Endothelial cell of umbilical vein (primary cell): ENCODE measurements at regions not wholly inside any gene's neighbourhood (a gene's known extent, or its start where the extent isn't known, plus 50 kb on each side); places are given as distances from the start of the nearest gene placed in this dataset.

ENCODE experiments used
- BruUV-seq: library from RNA; stranded (reverse); fragments of 400-500 nt; replicated peaks from 2 replicates; lab custom pipeline; 2021; lab: Mats Ljungman, UMichigan
- CTCF ChIA-PET: fragments of 300-600, 350-600 bp; sonication (Branson Sonifier 250); formaldehyde crosslinking; loops from one replicate; lab custom pipeline; 2021; ENCODE audit warnings: antibody characterized with exemption, inconsistent platforms; lab: Charles Lee
- POLR2A ChIA-PET: fragments of 300-600, 350-600 bp; sonication (Branson Sonifier 250); formaldehyde crosslinking; loops from one replicate; lab custom pipeline; 2021; ENCODE audit warnings: antibody characterized with exemption, inconsistent platforms; lab: Charles Lee
- DNase-seq: peaks from one replicate; pipeline ENCODE4 v3.0.0-alpha.2; 2011; ENCODE audit warnings: low read depth, low spot score
- FAIRE-seq: peaks from 2 replicates; lab custom pipeline; 2011; peaks lifted over from hg19 to GRCh38; lab: Jason Lieb, UNC
- H2AFZ ChIP-seq: 2 replicates; pipeline ENCODE4 v1.6.0; 2012; ENCODE audit warnings: low read depth, low read length, control low read depth, inconsistent platforms
- H3K27ac ChIP-seq: 2 replicates; pipeline ENCODE4 v1.5.1; 2011; ENCODE audit warnings: low read depth, mild to moderate bottlenecking, control low read depth, low read length, moderate library complexity; ENCODE audit not compliant: insufficient read depth
- H3K27me3 ChIP-seq, 2 experiments: 2 replicates each; pipeline versions ENCODE4 v1.6.0 to v1.6.1; 2011; ENCODE audit warnings: low read length in 2 of 2, mixed read lengths in 1 of 2; ENCODE audit not compliant: control insufficient read depth in 2 of 2, insufficient read depth in 2 of 2
- H3K36me3 ChIP-seq, 2 experiments: 2 replicates in 1 of 2; 3 replicates in 1 of 2; pipeline ENCODE4 v1.5.1; 2011; ENCODE audit warnings: low read length in 2 of 2, mild to moderate bottlenecking in 1 of 2, moderate library complexity in 1 of 2; ENCODE audit not compliant: control insufficient read depth in 2 of 2, insufficient read depth in 2 of 2; ENCODE audit errors: extremely low read depth in 1 of 2
- H3K4me1 ChIP-seq: 3 replicates; pipeline ENCODE4 v1.5.1; 2011; ENCODE audit warnings: mild to moderate bottlenecking, low read length; ENCODE audit not compliant: control insufficient read depth, insufficient read depth; ENCODE audit errors: extremely low read depth
- H3K4me2 ChIP-seq: 2 replicates; pipeline ENCODE4 v1.6.1; 2011; ENCODE audit warnings: low read length, control low read depth, mixed read lengths; ENCODE audit not compliant: insufficient read depth
- H3K4me3 ChIP-seq, 3 experiments: fragments of 200-600 bp in 1 of 3; sonication (generic), shearing (Covaris generic) in 1 of 3; replicated peaks in 1 of 3; 2 replicates each; pipeline ENCODE4 v1.5.1; 2011 to 2016; ENCODE audit warnings: control low read depth in 3 of 3, low read length in 3 of 3, mild to moderate bottlenecking in 2 of 3, inconsistent platforms in 1 of 3, low read depth in 1 of 3, moderate library complexity in 1 of 3; ENCODE audit not compliant: insufficient read depth in 1 of 3
- H3K79me2 ChIP-seq: 2 replicates; pipeline ENCODE4 v1.6.0; 2012; ENCODE audit warnings: low read length, inconsistent platforms; ENCODE audit not compliant: control insufficient read depth, insufficient read depth
- H3K9ac ChIP-seq: replicated peaks from 2 replicates; pipeline ENCODE3; 2011; ENCODE audit warnings: low read length, control low read depth; ENCODE audit not compliant: insufficient read depth; ENCODE audit errors: extremely low read depth
- H3K9me1 ChIP-seq: replicated peaks from 3 replicates; pipeline ENCODE4 v1.6.0; 2011; ENCODE audit warnings: mild to moderate bottlenecking, low read length; ENCODE audit not compliant: control insufficient read depth, insufficient read depth; ENCODE audit errors: extremely low read depth
- H3K9me3 ChIP-seq: replicated peaks from 2 replicates; pipeline ENCODE4 v1.5.1; 2012; ENCODE audit warnings: low read length, inconsistent platforms; ENCODE audit not compliant: control insufficient read depth, insufficient read depth
- H4K20me1 ChIP-seq: replicated peaks from 2 replicates; pipeline ENCODE3; 2011; ENCODE audit warnings: mild to moderate bottlenecking, low read length; ENCODE audit not compliant: control insufficient read depth, insufficient read depth; ENCODE audit errors: extremely low read depth
- EZH2 ChIP-seq: IDR thresholded peaks from 2 replicates; pipeline ENCODE4 v1.6.1; 2012; ENCODE audit warnings: borderline replicate concordance, low read depth, mild to moderate bottlenecking, moderate library complexity, low read length, inconsistent platforms; ENCODE audit not compliant: severe bottlenecking
- FOS ChIP-seq: IDR thresholded peaks from 2 replicates; pipeline ENCODE4 v1.6.1; 2011; ENCODE audit warnings: mild to moderate bottlenecking, low read length, moderate library complexity, borderline replicate concordance; ENCODE audit not compliant: insufficient read depth
- GATA2 ChIP-seq: IDR thresholded peaks from 2 replicates; pipeline ENCODE4 v1.7.0; 2011; ENCODE audit warnings: low read depth, mild to moderate bottlenecking, moderate library complexity, mixed read lengths, low read length; ENCODE audit not compliant: insufficient read length, insufficient read depth
- JUN ChIP-seq: IDR thresholded peaks from 2 replicates; pipeline ENCODE4 v1.6.1; 2011; ENCODE audit warnings: borderline replicate concordance, low read depth; ENCODE audit not compliant: insufficient read length, insufficient read depth
- MYC ChIP-seq: IDR thresholded peaks from one replicate; pipeline ENCODE4 v1.6.1; 2011; ENCODE audit warnings: mild to moderate bottlenecking, low read depth, low read length
- POLR2A ChIP-seq: IDR thresholded peaks from 2 replicates; pipeline ENCODE4 v1.6.1; 2012; ENCODE audit warnings: low read depth, mild to moderate bottlenecking, control low read depth, low read length
- POLR2AphosphoS5 ChIP-seq: IDR thresholded peaks from 2 replicates; pipeline ENCODE4 v1.6.1; 2012; ENCODE audit warnings: low read depth, mild to moderate bottlenecking, control low read depth, low read length, moderate library complexity; ENCODE audit not compliant: insufficient read depth
- dilution Hi-C: fragments of 300-500 bp; cut with MboI; formaldehyde crosslinking; loops from one replicate; pipeline ENCODE4 v1.15.0; 2019; ENCODE audit warnings: low sequenced_read_pairs; ENCODE audit not compliant: extremely low pct_ligation_motif_present
- intact Hi-C: fragments of 100-400 bp; cut with micrococcal nuclease; formaldehyde crosslinking; loops from one replicate; pipeline ENCODE4 v1.10.0; 2022
- TF ChIP-seq, protein P1 (sequence below): IDR thresholded peaks from 2 replicates; pipeline ENCODE4 v1.6.1; 2011; ENCODE audit not compliant: insufficient read depth, insufficient read length
- TF ChIP-seq, protein P2 (sequence below), 2 donors: IDR thresholded peaks; 1 replicate in 1 of 2; 2 replicates in 1 of 2; pipeline ENCODE4 v1.5.1; 2011; ENCODE audit warnings: low read length in 2 of 2, mild to moderate bottlenecking in 2 of 2, moderate library complexity in 2 of 2, control low read depth in 1 of 2, inconsistent platforms in 1 of 2, low read depth in 1 of 2; ENCODE audit not compliant: insufficient read depth in 1 of 2; ENCODE audit errors: extremely low read depth in 1 of 2

DNA sequence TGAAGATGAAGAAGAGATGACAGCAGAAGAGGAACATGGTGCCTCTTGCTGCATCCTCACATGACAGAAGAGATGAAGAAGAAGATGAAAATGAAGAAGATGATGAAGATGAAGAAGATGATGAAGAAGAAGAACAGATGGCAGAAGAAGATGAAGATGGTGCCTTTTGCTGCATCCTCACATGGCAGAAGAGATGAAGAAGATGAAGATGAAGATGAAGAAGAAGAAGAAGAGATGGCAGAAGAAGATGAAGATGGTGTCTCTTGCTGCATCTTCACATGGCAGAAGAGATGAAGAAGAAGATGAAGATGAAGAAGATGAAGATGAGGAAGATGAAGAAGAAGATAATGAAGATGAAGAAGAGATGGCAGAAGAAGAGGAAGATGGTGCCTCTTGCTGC, 63.7 kb upstream of the HPF1 start:
- dilution Hi-C loops, result no loop called here
- no peaks in the 10 kb centered on the region for H3K79me2 ChIP-seq

DNA sequence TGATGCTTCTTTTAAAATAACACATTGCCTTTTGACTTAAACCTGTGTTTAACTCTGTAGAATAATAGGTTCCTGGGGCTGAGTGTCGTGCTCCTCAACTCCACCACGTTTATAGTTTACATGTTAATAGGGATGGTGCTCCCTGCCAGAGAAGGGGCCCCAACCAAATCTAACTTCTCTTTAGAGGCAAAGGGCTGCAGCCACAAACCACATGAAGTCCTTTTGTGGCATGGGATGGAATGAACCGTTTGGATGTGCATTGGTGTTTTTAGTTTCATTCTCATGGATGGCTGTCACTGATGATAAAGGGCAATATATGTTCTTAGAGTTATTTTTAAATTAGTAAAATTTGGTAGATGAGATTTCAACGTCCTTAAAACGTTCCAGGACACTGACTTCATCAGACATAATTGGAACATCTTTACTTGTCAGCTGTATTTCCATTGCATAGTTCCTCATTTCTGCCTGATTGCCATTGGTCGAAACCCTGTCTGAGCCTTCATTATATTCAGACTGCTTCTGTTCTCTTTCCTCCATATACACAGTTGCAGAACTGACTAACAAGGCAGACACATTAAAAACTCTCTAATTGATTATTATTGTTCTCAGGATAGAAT, 60.4 kb upstream of the HPF1 start:
- Histone ChIP-seq H3K27ac (no peak overlapping the region), H2AFZ (no peak overlapping the region), H3K4me3 (no peak overlapping the region), H3K4me2 (no peak overlapping the region), H3K79me2 (no peaks in the 10 kb centered on the region), H3K36me3 (no peaks in the 10 kb centered on the region), H3K9ac (no peak overlapping the region), H3K4me1 (no peaks in the 10 kb centered on the region), H3K27me3 (peaks cover 0 to 2% of the 10 kb centered on the region in 2 experiments), H3K9me1 (no peaks in the 10 kb centered on the region), H3K9me3 (no peaks in the 10 kb centered on the region), H4K20me1 (no peaks in the 10 kb centered on the region)
- DNase-seq (no peak), FAIRE-seq (no peak)
- TF ChIP-seq, protein P1, sequence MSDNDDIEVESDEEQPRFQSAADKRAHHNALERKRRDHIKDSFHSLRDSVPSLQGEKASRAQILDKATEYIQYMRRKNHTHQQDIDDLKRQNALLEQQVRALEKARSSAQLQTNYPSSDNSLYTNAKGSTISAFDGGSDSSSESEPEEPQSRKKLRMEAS, result no peak
- no peak for TF ChIP-seq JUN
- no peak for TF ChIP-seq POLR2A
- TF ChIP-seq FOS, result no peak
- no peak for TF ChIP-seq EZH2
- no peak for TF ChIP-seq MYC
- TF ChIP-seq, protein P2, sequence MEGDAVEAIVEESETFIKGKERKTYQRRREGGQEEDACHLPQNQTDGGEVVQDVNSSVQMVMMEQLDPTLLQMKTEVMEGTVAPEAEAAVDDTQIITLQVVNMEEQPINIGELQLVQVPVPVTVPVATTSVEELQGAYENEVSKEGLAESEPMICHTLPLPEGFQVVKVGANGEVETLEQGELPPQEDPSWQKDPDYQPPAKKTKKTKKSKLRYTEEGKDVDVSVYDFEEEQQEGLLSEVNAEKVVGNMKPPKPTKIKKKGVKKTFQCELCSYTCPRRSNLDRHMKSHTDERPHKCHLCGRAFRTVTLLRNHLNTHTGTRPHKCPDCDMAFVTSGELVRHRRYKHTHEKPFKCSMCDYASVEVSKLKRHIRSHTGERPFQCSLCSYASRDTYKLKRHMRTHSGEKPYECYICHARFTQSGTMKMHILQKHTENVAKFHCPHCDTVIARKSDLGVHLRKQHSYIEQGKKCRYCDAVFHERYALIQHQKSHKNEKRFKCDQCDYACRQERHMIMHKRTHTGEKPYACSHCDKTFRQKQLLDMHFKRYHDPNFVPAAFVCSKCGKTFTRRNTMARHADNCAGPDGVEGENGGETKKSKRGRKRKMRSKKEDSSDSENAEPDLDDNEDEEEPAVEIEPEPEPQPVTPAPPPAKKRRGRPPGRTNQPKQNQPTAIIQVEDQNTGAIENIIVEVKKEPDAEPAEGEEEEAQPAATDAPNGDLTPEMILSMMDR (IDR thresholded peaks at IDR 0.05; ENCODE audit: extremely low read depth in 1 of 2, insufficient read depth in 1 of 2, low read depth in 1 of 2, low read length in 2 of 2), result no peak
- TF ChIP-seq POLR2AphosphoS5, result no peak
- no peak for TF ChIP-seq GATA2
- ChIA-PET POLR2A (no interaction called here), CTCF (interaction anchor here (1.0 kb wide), 1 partner anchor 17 kb away, joined by 3 read pairs; no protein-coding TSS in a partner anchor)
- intact Hi-C loops, result no loop called here
- no TSS peak for BruUV-seq
- dilution Hi-C loops, result no loop called here

More for the DNA sequence above, 63.7 kb upstream of the HPF1 start:
- no peak overlapping the region for H2AFZ ChIP-seq
- no peaks in the 10 kb centered on the region for H3K9me3 ChIP-seq
- no peaks in the 10 kb centered on the region for H4K20me1 ChIP-seq
- DNase-seq, result no peak
- H3K36me3 ChIP-seq, result no peaks in the 10 kb centered on the region
- H3K4me2 ChIP-seq, result no peak overlapping the region
- H3K4me1 ChIP-seq, result no peaks in the 10 kb centered on the region
- FAIRE-seq, result no peak
- no peak overlapping the region for H3K4me3 ChIP-seq
- CTCF ChIA-PET, result no interaction called here
- peaks cover 0 to 2% of the 10 kb centered on the region in 2 experiments for H3K27me3 ChIP-seq
- no peak overlapping the region for H3K9ac ChIP-seq
- intact Hi-C loops, result no loop called here
- no TSS peak for BruUV-seq
- TF ChIP-seq EZH2, result no peak
- TF ChIP-seq, protein P2 (IDR thresholded peaks at IDR 0.05; ENCODE audit: extremely low read depth in 1 of 2, insufficient read depth in 1 of 2, low read depth in 1 of 2, low read length in 2 of 2), result no peak
- POLR2A ChIA-PET, result no interaction called here
- H3K27ac ChIP-seq, result no peak overlapping the region
- H3K9me1 ChIP-seq, result no peaks in the 10 kb centered on the region
